Activated naive CD4-positive, alpha-beta T cell treated with anti-CD3 and anti-CD28 coated beads, Interleukin-2, amount 10 ng/mL, durations not matched to agents 7 days and 5 days (primary cell): ENCODE measurements at regions not wholly inside any gene's neighbourhood (a gene's known extent, or its start where the extent isn't known, plus 50 kb on each side); places are given as distances from the start of the nearest gene placed in this dataset.
"Not testable (repeated sequence)": the region's sequence is repeated elsewhere in the genome, so short reads cannot be mapped to it uniquely, and the experiment has no call there.

Source experiments
- CTCF ChIA-PET: fragments of 350-600 bp; sonication (Branson Sonifier 250); formaldehyde crosslinking; loops from one replicate; lab custom pipeline; 2021; ENCODE audit warnings: antibody characterized with exemption; lab: Charles Lee
- DNase-seq: peaks from one replicate; pipeline ENCODE4 v3.0.0-alpha.2; 2020
- H3K27ac Mint-ChIP-seq: one replicate; pipeline ENCODE4 v1.8.0; 2021; ENCODE audit warnings: mild to moderate bottlenecking, moderate library complexity, mixed read lengths
- H3K27me3 Mint-ChIP-seq: one replicate; pipeline ENCODE4 v1.8.0; 2021; ENCODE audit warnings: mild to moderate bottlenecking, mixed read lengths
- H3K36me3 Mint-ChIP-seq: one replicate; pipeline ENCODE4 v1.8.0; 2021; ENCODE audit warnings: mixed read lengths
- H3K4me1 Mint-ChIP-seq: one replicate; pipeline ENCODE4 v1.8.0; 2021; ENCODE audit warnings: mixed read lengths
- H3K4me3 Mint-ChIP-seq: one replicate; pipeline ENCODE4 v1.8.0; 2021; ENCODE audit warnings: mild to moderate bottlenecking, moderate library complexity, mixed read lengths
- H3K9me3 Mint-ChIP-seq: one replicate; pipeline ENCODE4 v1.8.0; 2021; ENCODE audit warnings: mixed read lengths

DNA sequence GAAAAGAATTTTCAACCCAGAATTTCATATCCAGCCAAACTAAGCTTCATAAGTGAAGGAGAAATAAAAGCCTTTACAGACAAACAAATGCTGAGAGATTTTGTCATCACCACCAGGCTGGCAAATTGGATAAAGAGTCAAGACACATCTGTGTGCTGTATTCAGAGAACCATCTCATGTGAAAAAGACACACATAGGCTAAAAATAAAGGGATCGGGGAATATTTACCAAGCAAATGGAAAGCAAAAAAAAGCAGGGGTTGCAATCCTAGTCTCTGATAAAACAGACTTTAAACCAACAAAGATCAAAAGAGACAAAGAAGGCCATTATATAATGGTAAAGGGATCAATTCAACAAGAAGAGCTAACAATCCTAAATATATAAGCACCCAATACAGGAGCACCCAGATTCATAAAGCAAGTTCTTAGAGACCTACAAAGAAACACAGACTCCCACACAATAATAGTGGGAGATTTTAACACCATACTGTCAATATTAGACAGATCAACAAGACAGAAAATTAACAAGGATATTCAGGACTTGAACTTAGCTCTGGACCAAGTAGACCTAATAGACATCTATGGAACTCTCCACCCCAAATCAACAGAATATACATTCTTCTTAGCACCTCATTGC lies 55.9 kb upstream of the ACSM6 start:
- not testable (repeated sequence) for H3K27me3 Mint-ChIP-seq

DNA sequence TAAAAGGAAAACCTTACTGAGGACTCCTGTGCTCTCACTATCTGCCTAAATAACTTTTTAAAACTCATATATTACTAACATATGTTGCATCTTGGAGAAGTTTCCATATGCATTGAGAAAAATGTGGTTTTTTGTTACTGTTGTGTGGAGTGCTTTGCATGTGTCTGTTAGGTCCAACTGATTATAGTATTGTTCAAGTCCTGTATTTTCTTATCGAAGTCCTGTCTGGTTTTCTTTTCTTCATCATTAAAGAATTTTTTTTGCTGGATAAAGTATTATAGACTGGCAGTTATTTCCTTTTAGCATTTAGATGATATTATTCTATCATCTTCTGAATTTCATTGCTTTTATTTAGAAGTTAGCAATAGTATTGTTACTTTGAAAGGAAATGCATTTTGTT lies 59.5 kb upstream of the ACSM6 start:
- Mint-ChIP-seq H3K27me3 (no peaks in the 10 kb centered on the region), H3K27ac (no peak overlapping the region), H3K4me3 (no peak overlapping the region), H3K36me3 (no peaks in the 10 kb centered on the region), H3K9me3 (no peaks in the 10 kb centered on the region), H3K4me1 (no peaks in the 10 kb centered on the region)
- CTCF ChIA-PET: interaction anchor here (0.8 to 5.0 kb wide), 6 partner anchors 8 to 240 kb away, joined by 3 to 78 read pairs (median 10); no protein-coding TSS in a partner anchor
- DNase-seq: no peak

More for the DNA sequence above, 55.9 kb upstream of the ACSM6 start:
- CTCF ChIA-PET, DNase-seq, H3K4me1 Mint-ChIP-seq, H3K27ac Mint-ChIP-seq, H3K36me3 Mint-ChIP-seq, H3K9me3 Mint-ChIP-seq, H3K4me3 Mint-ChIP-seq: not testable (repeated sequence)

DNA sequence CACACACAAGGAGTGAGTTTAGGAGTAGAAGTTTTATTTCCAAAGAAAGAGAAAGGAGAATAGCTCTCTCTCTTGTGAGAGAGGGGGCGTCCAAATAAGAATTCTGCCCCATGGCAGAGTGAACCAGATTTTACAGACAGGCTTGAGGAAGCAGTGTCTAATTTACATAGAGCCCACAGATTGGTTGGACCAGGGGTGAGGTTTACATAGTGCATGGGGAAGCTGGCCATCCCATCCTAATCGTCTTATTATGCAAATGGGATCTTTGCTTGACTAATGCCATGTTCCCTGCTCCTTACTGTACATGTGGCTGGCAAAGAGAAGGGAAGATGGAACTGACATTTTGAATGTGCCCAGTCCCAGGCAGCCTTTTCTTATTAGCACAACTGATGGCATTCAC lies 60.0 kb upstream of the ACSM6 start:
- Mint-ChIP-seq H3K27ac (no peak overlapping the region), H3K36me3 (no peaks in the 10 kb centered on the region), H3K27me3 (no peaks in the 10 kb centered on the region), H3K4me1 (no peaks in the 10 kb centered on the region), H3K4me3 (no peak overlapping the region), H3K9me3 (no peaks in the 10 kb centered on the region)
- CTCF ChIA-PET: interaction anchor here (0.8 to 5.0 kb wide), 7 partner anchors 8 to 296 kb away, joined by 3 to 78 read pairs (median 9); no protein-coding TSS in a partner anchor
- no peak for DNase-seq

DNA sequence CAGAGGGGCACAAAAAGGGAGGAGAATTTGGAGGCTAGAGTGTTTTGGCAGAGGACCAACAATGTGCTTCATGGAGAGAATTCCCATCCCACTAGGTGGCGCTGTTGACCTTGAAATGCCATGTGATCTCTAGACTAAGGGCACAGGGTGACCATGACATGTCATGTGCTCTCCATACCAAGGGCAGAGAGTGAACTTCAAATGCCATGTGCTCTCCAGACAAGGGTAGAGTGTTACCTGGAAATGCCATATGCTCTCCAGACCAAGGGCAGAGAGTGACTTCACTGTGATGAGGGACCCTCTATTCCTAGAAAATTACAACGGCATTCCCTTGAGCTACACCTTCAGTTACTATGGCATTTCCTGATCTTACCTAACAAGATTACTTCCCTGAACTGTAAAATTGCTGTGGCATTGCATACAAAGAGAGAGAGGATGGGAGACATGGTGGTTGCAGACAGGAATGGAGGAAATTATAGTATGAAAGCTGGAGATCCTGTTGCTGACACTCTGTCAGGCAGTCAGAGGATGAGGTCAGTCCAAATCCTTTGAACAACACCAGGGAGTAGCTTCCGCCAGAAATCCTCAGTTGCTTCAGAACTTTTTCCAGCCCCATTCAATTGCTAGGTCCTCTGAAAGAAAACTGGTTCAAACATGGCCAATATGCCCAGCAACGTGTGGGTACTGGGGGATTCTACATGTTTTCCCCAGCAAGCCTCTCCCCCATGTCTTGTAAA lies 60.9 kb upstream of the ACSM6 start:
- Mint-ChIP-seq H3K27me3 (no peaks in the 10 kb centered on the region), H3K4me3 (no peak overlapping the region), H3K27ac (no peak overlapping the region), H3K9me3 (no peaks in the 10 kb centered on the region), H3K4me1 (no peaks in the 10 kb centered on the region), H3K36me3 (no peaks in the 10 kb centered on the region)
- CTCF ChIA-PET: interaction anchor here (0.6 to 5.0 kb wide), 10 partner anchors 9 to 297 kb away, joined by 3 to 78 read pairs (median 4); no protein-coding TSS in a partner anchor
- peak; percentile 86 for DNase-seq

DNA sequence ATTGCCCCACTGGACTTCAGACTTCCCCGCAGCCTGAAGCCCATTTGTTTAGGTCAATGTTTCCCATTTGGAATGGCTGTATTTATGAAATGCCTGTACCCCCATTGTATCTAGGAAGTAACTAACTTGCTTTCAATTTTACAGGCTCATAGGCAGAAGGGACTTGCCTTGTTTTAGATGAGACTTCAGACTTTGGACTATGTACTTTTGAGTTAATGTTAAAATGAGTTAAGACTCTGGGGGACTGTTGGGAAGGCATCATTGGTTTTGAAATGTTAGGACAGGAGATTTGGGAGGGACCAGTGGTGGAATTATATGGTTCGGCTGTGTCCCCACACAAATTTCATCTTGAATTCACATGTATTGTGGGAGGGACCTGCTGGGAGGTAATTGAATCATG lies 61.1 kb upstream of the CYP2C8 start:
- H3K4me3 Mint-ChIP-seq, H3K9me3 Mint-ChIP-seq, H3K27me3 Mint-ChIP-seq, H3K36me3 Mint-ChIP-seq, H3K4me1 Mint-ChIP-seq, H3K27ac Mint-ChIP-seq, DNase-seq: not testable (repeated sequence)
- CTCF ChIA-PET: interaction anchor here (0.8 kb wide), 1 partner anchor 113 kb away, joined by 3 read pairs; no protein-coding TSS in a partner anchor

DNA sequence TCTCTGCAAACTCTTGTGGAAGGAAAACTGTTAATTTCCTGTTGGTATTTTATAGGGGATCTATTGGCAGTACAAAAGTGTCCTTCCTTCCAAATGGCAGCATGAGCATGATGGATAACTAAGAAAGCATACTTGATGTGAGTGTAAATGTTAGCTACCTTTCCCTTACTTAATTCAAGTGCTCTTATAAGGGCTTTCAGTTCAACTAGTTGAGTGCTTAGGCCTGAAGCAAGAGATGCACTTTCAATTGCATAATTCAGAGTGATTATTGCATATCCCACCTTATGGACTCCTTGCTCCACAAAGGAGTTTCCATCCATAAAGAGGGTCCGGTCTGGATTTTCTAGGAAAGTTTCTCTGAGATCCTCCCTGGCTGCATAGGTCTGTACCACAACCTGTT lies 56.3 kb upstream of the CYP2C8 start:
- no peak overlapping the region for H3K4me3 Mint-ChIP-seq
- H3K9me3 Mint-ChIP-seq: no peaks in the 10 kb centered on the region
- no peak overlapping the region for H3K27ac Mint-ChIP-seq
- H3K4me1 Mint-ChIP-seq: no peaks in the 10 kb centered on the region
- CTCF ChIA-PET: no interaction called here
- H3K36me3 Mint-ChIP-seq: no peaks in the 10 kb centered on the region
- H3K27me3 Mint-ChIP-seq: no peaks in the 10 kb centered on the region
- no peak for DNase-seq

DNA sequence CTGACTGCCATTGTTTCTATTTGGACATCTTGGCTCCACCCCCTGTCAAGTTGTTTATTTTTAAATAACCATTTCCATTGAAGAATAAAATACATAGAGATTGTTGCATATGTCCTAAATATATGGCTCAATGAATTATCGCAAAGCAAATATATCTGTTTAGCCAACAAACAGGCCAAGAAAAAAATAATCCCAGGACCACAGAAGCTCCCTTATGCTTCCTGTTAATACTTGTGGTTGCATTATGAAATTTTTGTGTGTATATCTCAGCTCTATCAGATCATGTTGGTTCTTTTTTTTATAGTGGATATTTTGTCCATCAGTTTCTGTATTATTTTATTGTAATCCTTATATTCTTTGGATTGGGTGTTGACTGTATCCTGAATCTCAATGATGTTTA lies 53.4 kb upstream of the CYP2C8 start:
- Mint-ChIP-seq H3K27ac (no peak overlapping the region), H3K4me1 (no peaks in the 10 kb centered on the region), H3K36me3 (no peaks in the 10 kb centered on the region), H3K27me3 (no peaks in the 10 kb centered on the region), H3K9me3 (no peaks in the 10 kb centered on the region), H3K4me3 (no peak overlapping the region)
- DNase-seq: no peak
- CTCF ChIA-PET: no interaction called here

DNA sequence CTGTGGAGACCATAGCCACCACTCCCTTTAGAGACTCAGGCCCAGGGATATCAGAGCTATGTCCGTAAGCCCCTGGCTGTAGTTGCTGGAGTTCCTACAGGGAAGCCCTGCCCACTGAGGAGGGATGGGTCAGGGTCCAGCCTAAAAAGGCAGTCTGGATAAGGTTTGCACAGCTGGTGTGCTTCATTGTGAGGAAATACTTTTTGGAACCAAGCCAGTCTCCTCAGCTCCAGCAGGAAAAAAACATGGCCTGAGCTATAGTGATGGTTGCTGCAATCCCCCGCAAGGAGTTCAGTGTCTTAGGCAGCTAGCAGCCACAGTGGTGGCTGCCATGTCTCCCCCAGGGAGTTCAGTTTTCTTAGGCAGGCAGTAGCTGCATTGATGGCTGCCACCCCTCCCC lies 52.6 kb upstream of the CYP2C8 start:
- no peaks in the 10 kb centered on the region for H3K4me1 Mint-ChIP-seq
- DNase-seq: no peak
- no peak overlapping the region for H3K27ac Mint-ChIP-seq
- H3K4me3 Mint-ChIP-seq: no peak overlapping the region
- CTCF ChIA-PET: no interaction called here
- no peaks in the 10 kb centered on the region for H3K9me3 Mint-ChIP-seq
- no peaks in the 10 kb centered on the region for H3K27me3 Mint-ChIP-seq
- no peaks in the 10 kb centered on the region for H3K36me3 Mint-ChIP-seq
